ENCODE measurements at regions not wholly inside any gene's neighbourhood (a gene's known extent, or its start where the extent isn't known, plus 50 kb on each side); places are given as distances from the start of the nearest gene placed in this dataset.

DNA sequence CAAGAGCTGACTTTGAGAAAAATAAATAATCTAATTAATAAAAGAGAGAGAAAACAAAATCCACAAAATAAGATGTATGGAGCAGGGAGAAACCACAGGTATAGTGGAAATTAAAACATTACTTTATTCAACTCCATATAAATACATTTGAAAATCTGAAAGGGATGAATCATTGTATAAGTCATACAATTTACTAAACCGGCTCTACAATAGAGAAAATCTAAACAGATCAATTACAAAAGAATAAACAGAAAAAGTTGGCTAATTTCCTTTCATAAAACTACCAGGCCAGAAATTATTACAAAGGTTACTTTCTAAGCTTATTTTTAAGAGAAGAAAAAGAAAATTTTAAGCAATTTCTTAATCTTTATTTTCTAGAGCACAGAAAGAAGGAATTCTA, 51.3 kb upstream of the DRD2 start:
- TF ChIP-seq, protein P1, sequence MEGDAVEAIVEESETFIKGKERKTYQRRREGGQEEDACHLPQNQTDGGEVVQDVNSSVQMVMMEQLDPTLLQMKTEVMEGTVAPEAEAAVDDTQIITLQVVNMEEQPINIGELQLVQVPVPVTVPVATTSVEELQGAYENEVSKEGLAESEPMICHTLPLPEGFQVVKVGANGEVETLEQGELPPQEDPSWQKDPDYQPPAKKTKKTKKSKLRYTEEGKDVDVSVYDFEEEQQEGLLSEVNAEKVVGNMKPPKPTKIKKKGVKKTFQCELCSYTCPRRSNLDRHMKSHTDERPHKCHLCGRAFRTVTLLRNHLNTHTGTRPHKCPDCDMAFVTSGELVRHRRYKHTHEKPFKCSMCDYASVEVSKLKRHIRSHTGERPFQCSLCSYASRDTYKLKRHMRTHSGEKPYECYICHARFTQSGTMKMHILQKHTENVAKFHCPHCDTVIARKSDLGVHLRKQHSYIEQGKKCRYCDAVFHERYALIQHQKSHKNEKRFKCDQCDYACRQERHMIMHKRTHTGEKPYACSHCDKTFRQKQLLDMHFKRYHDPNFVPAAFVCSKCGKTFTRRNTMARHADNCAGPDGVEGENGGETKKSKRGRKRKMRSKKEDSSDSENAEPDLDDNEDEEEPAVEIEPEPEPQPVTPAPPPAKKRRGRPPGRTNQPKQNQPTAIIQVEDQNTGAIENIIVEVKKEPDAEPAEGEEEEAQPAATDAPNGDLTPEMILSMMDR (conservative IDR thresholded peaks at IDR 0.05), result no peak
- H3K27ac ChIP-seq, result no peak overlapping the region

Data from VCaP (cell line).